Left lung (tissue), 4 donors: ENCODE measurements at regions not wholly inside any gene's neighbourhood (a gene's known extent, or its start where the extent isn't known, plus 50 kb on each side); places are given as distances from the start of the nearest gene placed in this dataset.

Experiments used
- ATAC-seq: fragments of 200-7000 bp; cut with Tn5 transposase; one replicate; pipeline ENCODE4 v1.9.1; 2020; ENCODE audit warnings: moderate library complexity
- DNase-seq, 4 donors: peaks; one replicate each; pipeline ENCODE4 v3.0.0-alpha.2; 2013 to 2020
- H3K27ac ChIP-seq, 2 donors: fragments of 200-600 bp; sonication (generic) in 1 of 2; one replicate each; pipeline versions ENCODE4 v1.5.0 to v1.8.0; 2020 to 2021
- H3K27me3 ChIP-seq, 2 donors: fragments of 200-600 bp; sonication (generic) in 1 of 2; one replicate each; pipeline versions ENCODE4 v1.5.0 to v1.8.0; 2020 to 2021
- H3K36me3 ChIP-seq, 2 donors: fragments of 200-600 bp; sonication (generic) in 1 of 2; one replicate each; pipeline versions ENCODE4 v1.5.0 to v1.8.0; 2020 to 2021
- H3K4me1 ChIP-seq, 2 donors: fragments of 200-600 bp; one replicate each; pipeline ENCODE4 v1.8.0; 2021
- H3K4me3 ChIP-seq, 2 donors: fragments of 200-600 bp; sonication (generic) in 1 of 2; one replicate each; pipeline versions ENCODE4 v1.5.0 to v1.8.0; 2020 to 2021; ENCODE audit warnings: mild to moderate bottlenecking in 1 of 2
- H3K9me3 ChIP-seq, 2 donors: fragments of 200-600 bp; sonication (generic) in 1 of 2; one replicate each; pipeline versions ENCODE4 v1.5.0 to v1.8.0; 2020 to 2021
- CTCF ChIP-seq, 2 donors: fragments of 200-600 bp; sonication (generic) in 1 of 2; IDR thresholded peaks; one replicate each; pipeline versions ENCODE4 v1.5.0 to v1.8.0; 2021; ENCODE audit warnings: antibody characterized with exemption in 2 of 2
- intact Hi-C, 2 donors: fragments of 100-400 bp; cut with DNase I; formaldehyde crosslinking; loops; one replicate each; pipeline versions ENCODE4 v1.11.2 to v1.14.2; 2022
- donor health status: DM: no; HTN: yes; CAD: no.
- donor health status: DM: no; HTN: no; CAD: no.

- no peak for DNase-seq
- H3K4me1 ChIP-seq, result no peaks in the 10 kb centered on the region
- no peak for TF ChIP-seq CTCF (IDR thresholded peaks at IDR 0.05)
- H3K36me3 ChIP-seq, result no peaks in the 10 kb centered on the region
- H3K4me3 ChIP-seq, result no peak overlapping the region
- intact Hi-C loops, result no loop called here
- ATAC-seq, result no peak
- no peaks in the 10 kb centered on the region for H3K9me3 ChIP-seq
- no peak overlapping the region for H3K27ac ChIP-seq
- H3K27me3 ChIP-seq, result no peaks in the 10 kb centered on the region
Observed at GRCh38 chr5:5905186-5905585, 473.2 kb downstream of the MED10 start.

GRCh38 chr5:5904113-5904512 lies 474.2 kb downstream of the MED10 start:
- ATAC-seq (no peak), DNase-seq (no peak)
- H3K4me3 ChIP-seq, result no peak overlapping the region
- H3K27ac ChIP-seq, result no peak overlapping the region
- H3K36me3 ChIP-seq, result no peaks in the 10 kb centered on the region
- TF ChIP-seq CTCF (IDR thresholded peaks at IDR 0.05), result no peak
- H3K9me3 ChIP-seq, result no peaks in the 10 kb centered on the region
- H3K4me1 ChIP-seq, result no peaks in the 10 kb centered on the region
- H3K27me3 ChIP-seq, result no peaks in the 10 kb centered on the region
- intact Hi-C loops, result no loop called here

GRCh38 chr5:5902678-5903646 lies 475.4 kb downstream of the MED10 start:
- Histone ChIP-seq H3K27me3 (no peaks in the 10 kb centered on the region), H3K36me3 (no peaks in the 10 kb centered on the region), H3K9me3 (no peaks in the 10 kb centered on the region), H3K27ac (no peak overlapping the region), H3K4me1 (no peaks in the 10 kb centered on the region), H3K4me3 (no peak overlapping the region)
- intact Hi-C loops, result no loop called here
- ATAC-seq (no peak), DNase-seq (no peak)
- no peak for TF ChIP-seq CTCF (IDR thresholded peaks at IDR 0.05)

- Histone ChIP-seq H3K4me3 (no peak overlapping the region), H3K4me1 (no peaks in the 10 kb centered on the region), H3K27ac (no peak overlapping the region), H3K36me3 (no peaks in the 10 kb centered on the region), H3K27me3 (no peaks in the 10 kb centered on the region), H3K9me3 (no peaks in the 10 kb centered on the region)
- TF ChIP-seq CTCF (IDR thresholded peaks at IDR 0.05), result no peak
- intact Hi-C loops, result no loop called here
- DNase-seq (no peak), ATAC-seq (no peak)
Observed at GRCh38 chr5:5900350-5900749, 477.9 kb downstream of the ICE1 start.

- DNase-seq, result no peak
- ATAC-seq, result no peak
- no peak overlapping the region for H3K27ac ChIP-seq
- no peaks in the 10 kb centered on the region for H3K36me3 ChIP-seq
- no peak for TF ChIP-seq CTCF (IDR thresholded peaks at IDR 0.05)
- H3K4me1 ChIP-seq, result no peaks in the 10 kb centered on the region
- no peaks in the 10 kb centered on the region for H3K27me3 ChIP-seq
- H3K9me3 ChIP-seq, result no peaks in the 10 kb centered on the region
- intact Hi-C loops, result no loop called here
- no peak overlapping the region for H3K4me3 ChIP-seq
Observed at GRCh38 chr5:5899716-5900115, 477.2 kb downstream of the ICE1 start.
